Liver (tissue), 8 donors: ENCODE measurements at regions not wholly inside any gene's neighbourhood (a gene's known extent, or its start where the extent isn't known, plus 50 kb on each side); places are given as distances from the start of the nearest gene placed in this dataset.

ENCODE experiments used
- DNase-seq: peaks from one replicate; pipeline ENCODE4 v3.0.0-alpha.2; 2017; ENCODE audit warnings: low spot score
- H3K27ac ChIP-seq, 2 donors: one replicate each; pipeline ENCODE4 v1.7.0; 2013; ENCODE audit warnings: inconsistent platforms in 2 of 2, low read length in 2 of 2, control low read depth in 1 of 2, low read depth in 1 of 2, mild to moderate bottlenecking in 1 of 2
- H3K27me3 ChIP-seq, 4 donors: one replicate each; pipeline versions ENCODE4 v1.6.1 to v1.7.0; 2013; ENCODE audit warnings: low read length in 3 of 4, inconsistent platforms in 1 of 4, mild to moderate bottlenecking in 1 of 4, moderate library complexity in 1 of 4; ENCODE audit not compliant: control insufficient read depth in 4 of 4, insufficient read depth in 4 of 4
- H3K36me3 ChIP-seq, 4 donors: one replicate each; pipeline versions ENCODE4 v1.6.1 to v1.7.0; 2013; ENCODE audit warnings: low read length in 3 of 4, mild to moderate bottlenecking in 3 of 4, low read depth in 1 of 4, moderate library complexity in 1 of 4; ENCODE audit not compliant: control insufficient read depth in 4 of 4, insufficient read depth in 3 of 4
- H3K4me1 ChIP-seq, 4 donors: one replicate each; pipeline versions ENCODE4 v1.6.1 to v1.7.0; 2013; ENCODE audit warnings: low read length in 3 of 4, mild to moderate bottlenecking in 3 of 4, moderate library complexity in 1 of 4; ENCODE audit not compliant: control insufficient read depth in 4 of 4, insufficient read depth in 4 of 4
- H3K4me3 ChIP-seq, 3 donors: one replicate each; pipeline versions ENCODE4 v1.6.1 to v1.7.0; 2013; ENCODE audit warnings: low read length in 3 of 3, control low read depth in 1 of 3, low read depth in 1 of 3, mild to moderate bottlenecking in 1 of 3
- H3K9ac ChIP-seq, 2 donors: one replicate each; pipeline ENCODE4 v1.7.0; 2013; ENCODE audit warnings: low read length in 2 of 2, mild to moderate bottlenecking in 2 of 2, moderate library complexity in 2 of 2, control low read depth in 1 of 2, low read depth in 1 of 2
- H3K9me3 ChIP-seq, 4 donors: one replicate each; pipeline versions ENCODE4 v1.6.1 to v1.7.0; 2013; ENCODE audit warnings: low read length in 3 of 4; ENCODE audit not compliant: control insufficient read depth in 4 of 4
- EGR1 ChIP-seq, 2 donors: IDR thresholded peaks; 2 replicates each; pipeline ENCODE4 v1.6.1; 2016 to 2018; ENCODE audit warnings: antibody characterized with exemption in 2 of 2, low read depth in 2 of 2
- FOXA1 ChIP-seq: IDR thresholded peaks from 2 replicates; pipeline ENCODE4 v1.6.1; 2016; ENCODE audit warnings: antibody characterized with exemption
- FOXA2 ChIP-seq: IDR thresholded peaks from 2 replicates; pipeline ENCODE4 v1.6.1; 2016; ENCODE audit warnings: antibody characterized with exemption
- GABPA ChIP-seq, 2 donors: IDR thresholded peaks in 1 of 2; conservative IDR thresholded peaks in 1 of 2; 2 replicates each; pipeline ENCODE4 v1.6.1; 2016; ENCODE audit warnings: antibody characterized with exemption in 2 of 2, mild to moderate bottlenecking in 1 of 2, moderate library complexity in 1 of 2
- HNF4A ChIP-seq, 2 donors: conservative IDR thresholded peaks; 2 replicates each; pipeline ENCODE4 v1.6.1; 2016; ENCODE audit warnings: antibody characterized with exemption in 2 of 2, mild to moderate bottlenecking in 2 of 2
- HNF4G ChIP-seq: IDR thresholded peaks from 2 replicates; pipeline ENCODE4 v1.6.1; 2016; ENCODE audit warnings: antibody characterized with exemption
- JUND ChIP-seq, 2 donors: IDR thresholded peaks; 2 replicates each; pipeline ENCODE4 v1.6.1; 2016; ENCODE audit warnings: antibody characterized with exemption in 2 of 2
- MAX ChIP-seq: IDR thresholded peaks from 2 replicates; pipeline ENCODE4 v1.6.1; 2016; ENCODE audit warnings: antibody characterized with exemption
- NR2F2 ChIP-seq: IDR thresholded peaks from 2 replicates; pipeline ENCODE4 v1.6.1; 2016; ENCODE audit warnings: antibody characterized with exemption
- RAD21 ChIP-seq, 2 donors: IDR thresholded peaks; 2 replicates each; pipeline ENCODE4 v1.6.1; 2016; ENCODE audit warnings: antibody characterized with exemption in 2 of 2, mild to moderate bottlenecking in 2 of 2
- REST ChIP-seq: IDR thresholded peaks from 2 replicates; pipeline ENCODE4 v1.6.1; 2016; ENCODE audit warnings: antibody characterized with exemption, mild to moderate bottlenecking
- RXRA ChIP-seq, 2 donors: IDR thresholded peaks; 2 replicates each; pipeline ENCODE4 v1.6.1; 2017 to 2018; ENCODE audit warnings: antibody characterized with exemption in 2 of 2, mild to moderate bottlenecking in 1 of 2
- SP1 ChIP-seq: IDR thresholded peaks from 2 replicates; pipeline ENCODE4 v1.6.1; 2018; ENCODE audit warnings: antibody characterized with exemption, mild to moderate bottlenecking
- TAF1 ChIP-seq: conservative IDR thresholded peaks from 2 replicates; pipeline ENCODE4 v1.6.1; 2016; ENCODE audit warnings: antibody characterized with exemption, mild to moderate bottlenecking
- YY1 ChIP-seq: IDR thresholded peaks from 2 replicates; pipeline ENCODE4 v1.6.1; 2016; ENCODE audit warnings: antibody characterized with exemption, mild to moderate bottlenecking
- ZBTB33 ChIP-seq: IDR thresholded peaks from 2 replicates; pipeline ENCODE4 v1.6.1; 2016; ENCODE audit warnings: antibody characterized with exemption
- WGBS: extraction: QIAGEN DNeasy Blood & Tissue Kit; methylation state at CpG from one replicate; pipeline ENCODE4 v1.1.7; 2013; 5-methylcytosine and 5-hydroxymethylcytosine counted together
- TF ChIP-seq, protein P1 (sequence below): fragments of 150-350 bp; IDR thresholded peaks from 2 replicates; pipeline ENCODE4 v1.5.1; 2017; ENCODE audit warnings: improper control_type of control experiment, low read depth, low read length; ENCODE audit not compliant: missing input control
- TF ChIP-seq, protein P2 (sequence below): IDR thresholded peaks from 2 replicates; pipeline ENCODE4 v1.6.1; 2016; ENCODE audit warnings: antibody characterized with exemption
- donor health status: healthy.
- donor health status: healthy.
- donor health status: healthy.
- donor health status: healthy.
- donor health status: healthy.

- Histone ChIP-seq H3K9me3 (no peaks in the 10 kb centered on the region), H3K36me3 (no peaks in the 10 kb centered on the region), H3K4me1 (no peaks in the 10 kb centered on the region), H3K27me3 (no peaks in the 10 kb centered on the region), H3K27ac (no peak overlapping the region), H3K9ac (no peak overlapping the region), H3K4me3 (no peak overlapping the region)
- 65% methylated on average over 5 of the region's 5 CpGs for WGBS
- no peak for DNase-seq
- TF ChIP-seq RXRA (IDR thresholded peaks at IDR 0.05) (no peak), TAF1 (no peak), YY1 (no peak), FOXA1 (no peak), REST (no peak), EGR1 (IDR thresholded peaks at IDR 0.05; ENCODE audit: low read depth in 2 of 2) (no peak), HNF4A (conservative IDR thresholded peaks at IDR 0.05) (no peak), GABPA (IDR thresholded peaks at IDR 0.05 in 1 of 2, conservative IDR thresholded peaks at IDR 0.05 in 1 of 2) (no peak), MAX (no peak), JUND (IDR thresholded peaks at IDR 0.05) (no peak), SP1 (no peak), RAD21 (IDR thresholded peaks at IDR 0.05) (no peak), NR2F2 (no peak), FOXA2 (no peak), HNF4G (no peak), ZBTB33 (no peak)
- TF ChIP-seq, protein P1, sequence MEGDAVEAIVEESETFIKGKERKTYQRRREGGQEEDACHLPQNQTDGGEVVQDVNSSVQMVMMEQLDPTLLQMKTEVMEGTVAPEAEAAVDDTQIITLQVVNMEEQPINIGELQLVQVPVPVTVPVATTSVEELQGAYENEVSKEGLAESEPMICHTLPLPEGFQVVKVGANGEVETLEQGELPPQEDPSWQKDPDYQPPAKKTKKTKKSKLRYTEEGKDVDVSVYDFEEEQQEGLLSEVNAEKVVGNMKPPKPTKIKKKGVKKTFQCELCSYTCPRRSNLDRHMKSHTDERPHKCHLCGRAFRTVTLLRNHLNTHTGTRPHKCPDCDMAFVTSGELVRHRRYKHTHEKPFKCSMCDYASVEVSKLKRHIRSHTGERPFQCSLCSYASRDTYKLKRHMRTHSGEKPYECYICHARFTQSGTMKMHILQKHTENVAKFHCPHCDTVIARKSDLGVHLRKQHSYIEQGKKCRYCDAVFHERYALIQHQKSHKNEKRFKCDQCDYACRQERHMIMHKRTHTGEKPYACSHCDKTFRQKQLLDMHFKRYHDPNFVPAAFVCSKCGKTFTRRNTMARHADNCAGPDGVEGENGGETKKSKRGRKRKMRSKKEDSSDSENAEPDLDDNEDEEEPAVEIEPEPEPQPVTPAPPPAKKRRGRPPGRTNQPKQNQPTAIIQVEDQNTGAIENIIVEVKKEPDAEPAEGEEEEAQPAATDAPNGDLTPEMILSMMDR: no peak
- TF ChIP-seq, protein P2, sequence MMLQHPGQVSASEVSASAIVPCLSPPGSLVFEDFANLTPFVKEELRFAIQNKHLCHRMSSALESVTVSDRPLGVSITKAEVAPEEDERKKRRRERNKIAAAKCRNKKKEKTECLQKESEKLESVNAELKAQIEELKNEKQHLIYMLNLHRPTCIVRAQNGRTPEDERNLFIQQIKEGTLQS: no peak
Observed at GRCh38 chr4:56158483-56158882, 209.7 kb downstream of the CEP135 start.
